HT1080 (cell line): ENCODE measurements at regions not wholly inside any gene's neighbourhood (a gene's known extent, or its start where the extent isn't known, plus 50 kb on each side); places are given as distances from the start of the nearest gene placed in this dataset.
"Not testable (repeated sequence)": the region's sequence is repeated elsewhere in the genome, so short reads cannot be mapped to it uniquely, and the experiment has no call there.

Source experiments
- DNase-seq: peaks from one replicate; pipeline ENCODE4 v3.0.0-alpha.2; 2015; ENCODE audit warnings: low read depth

DNA sequence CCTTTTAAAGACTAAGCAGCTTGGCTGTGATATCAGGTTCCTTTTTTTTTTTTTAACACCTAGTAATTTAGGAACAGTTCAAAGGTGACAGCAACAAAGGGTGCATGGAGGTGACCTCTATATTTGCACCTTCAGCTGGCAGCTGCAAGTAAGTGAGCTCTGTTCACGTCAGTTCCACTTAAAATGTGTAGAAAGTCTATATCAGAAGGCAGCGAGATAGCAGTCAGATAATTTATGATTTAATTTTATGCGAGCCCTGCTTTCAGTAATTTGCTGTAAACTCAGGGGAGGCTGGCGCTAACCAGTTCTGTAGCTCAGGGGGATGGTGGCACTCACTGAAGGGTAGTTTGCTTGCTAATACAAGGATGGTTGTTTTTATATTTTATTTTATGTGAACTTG lies 602.8 kb upstream of the MMS22L start:
- no peak for DNase-seq

DNA sequence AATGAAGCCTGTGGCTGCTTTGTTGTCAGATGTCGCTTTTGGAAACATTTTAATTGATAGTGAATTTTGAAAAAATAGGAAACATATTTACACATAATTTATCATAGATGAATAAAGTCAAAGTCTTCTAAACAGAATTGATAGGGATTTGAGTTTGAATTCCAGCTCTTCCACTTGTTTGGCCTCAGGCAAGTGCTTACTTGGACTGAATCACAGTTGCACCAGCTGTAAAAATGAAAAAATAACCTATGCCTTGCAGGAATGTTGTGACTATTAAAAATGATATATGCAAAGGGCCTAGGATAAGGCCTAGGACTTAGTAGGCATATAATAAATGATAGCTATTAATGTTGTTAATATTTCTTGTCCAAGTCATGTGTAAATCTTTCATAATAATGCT lies 618.5 kb upstream of the MMS22L start:
- no peak for DNase-seq

DNA sequence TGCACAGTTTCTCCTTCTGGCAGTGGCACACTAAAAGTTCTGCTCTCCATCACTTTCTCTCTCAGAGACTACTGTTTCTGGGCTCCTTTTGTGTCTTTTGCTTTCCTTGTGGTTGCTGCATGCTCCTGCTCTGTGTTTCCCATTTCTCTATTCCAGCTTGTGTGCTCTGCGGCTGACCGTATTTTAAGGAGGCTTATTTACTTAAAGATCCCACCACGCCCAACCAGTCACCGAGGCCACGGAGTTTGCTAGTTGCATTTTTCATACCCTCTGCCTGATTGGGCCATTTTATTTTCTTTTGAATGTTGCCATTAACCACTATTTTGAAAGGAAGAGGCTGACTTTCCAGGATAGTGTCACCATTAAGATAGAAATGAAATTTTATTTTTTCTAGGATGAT lies 626.4 kb upstream of the MMS22L start:
- DNase-seq: no peak

GRCh38 chr6:97913721-97914120 lies 630.7 kb upstream of the MMS22L start:
- no peak for DNase-seq

- no peak for DNase-seq
Measured at GRCh38 chr6:97914912-97915311, 631.9 kb upstream of the MMS22L start.

- no peak for DNase-seq
Measured at GRCh38 chr6:97915537-97915936, 632.5 kb upstream of the MMS22L start.

DNA sequence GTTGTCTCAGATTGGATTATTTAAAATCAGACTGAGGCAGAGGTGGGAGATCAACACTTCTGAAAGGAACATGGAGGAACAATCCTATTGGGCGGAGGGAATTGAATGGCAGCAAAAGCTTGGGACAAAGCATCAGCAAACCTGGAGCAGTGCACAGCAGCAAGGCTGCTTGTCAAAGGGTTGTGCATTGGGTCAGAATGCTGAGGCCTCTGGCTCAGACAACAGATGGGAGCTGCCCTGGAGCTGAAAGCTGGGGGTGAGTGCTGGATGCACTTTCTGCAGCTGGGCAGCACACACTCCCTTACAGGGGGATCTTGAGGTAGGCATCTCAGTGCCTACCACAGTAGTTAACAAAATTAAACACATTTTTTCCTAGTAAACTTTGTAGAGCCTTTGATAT lies 634.4 kb upstream of the MMS22L start:
- no peak for DNase-seq

- DNase-seq: no peak
Measured at GRCh38 chr6:97919046-97919445, 636.0 kb upstream of the MMS22L start.

- no peak for DNase-seq
Measured at GRCh38 chr6:97919631-97920030, 636.6 kb upstream of the MMS22L start.

DNA sequence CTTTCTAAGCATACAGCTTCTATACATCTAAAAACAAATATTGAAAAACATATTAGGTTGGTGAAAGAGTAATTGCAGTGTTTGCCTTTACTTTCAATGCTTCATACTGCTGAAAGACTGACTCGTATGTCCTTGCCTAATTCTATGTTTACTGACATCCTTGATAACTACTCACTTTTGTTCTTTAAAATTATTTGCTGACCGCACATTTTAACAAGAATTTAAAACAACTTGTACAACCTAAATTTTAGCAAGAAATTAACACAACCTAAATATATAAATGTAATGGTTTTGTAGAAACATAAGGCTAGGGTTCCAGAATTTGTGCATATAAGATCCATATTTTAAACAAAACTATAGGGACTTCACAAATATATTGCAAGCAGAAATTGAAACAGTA lies 640.2 kb upstream of the MMS22L start:
- no peak for DNase-seq

DNA sequence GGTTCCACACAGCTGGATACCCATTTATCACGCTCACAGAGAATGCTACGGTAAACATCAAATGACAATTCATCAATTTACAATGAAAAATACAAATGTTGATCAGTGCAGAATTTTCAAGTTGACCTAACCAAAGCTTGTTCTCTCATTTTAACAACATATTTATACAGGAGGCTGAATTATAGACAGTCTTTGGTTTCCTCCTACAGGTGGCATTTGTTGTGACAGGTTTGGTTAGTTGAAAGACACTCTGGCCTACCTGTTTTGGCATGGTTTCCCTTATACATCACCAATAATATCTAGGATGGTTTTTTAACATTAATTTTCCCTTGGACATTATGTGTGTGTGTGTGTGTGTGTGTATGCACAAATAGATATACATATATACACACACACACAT lies 642.5 kb upstream of the MMS22L start:
- no peak for DNase-seq

DNA sequence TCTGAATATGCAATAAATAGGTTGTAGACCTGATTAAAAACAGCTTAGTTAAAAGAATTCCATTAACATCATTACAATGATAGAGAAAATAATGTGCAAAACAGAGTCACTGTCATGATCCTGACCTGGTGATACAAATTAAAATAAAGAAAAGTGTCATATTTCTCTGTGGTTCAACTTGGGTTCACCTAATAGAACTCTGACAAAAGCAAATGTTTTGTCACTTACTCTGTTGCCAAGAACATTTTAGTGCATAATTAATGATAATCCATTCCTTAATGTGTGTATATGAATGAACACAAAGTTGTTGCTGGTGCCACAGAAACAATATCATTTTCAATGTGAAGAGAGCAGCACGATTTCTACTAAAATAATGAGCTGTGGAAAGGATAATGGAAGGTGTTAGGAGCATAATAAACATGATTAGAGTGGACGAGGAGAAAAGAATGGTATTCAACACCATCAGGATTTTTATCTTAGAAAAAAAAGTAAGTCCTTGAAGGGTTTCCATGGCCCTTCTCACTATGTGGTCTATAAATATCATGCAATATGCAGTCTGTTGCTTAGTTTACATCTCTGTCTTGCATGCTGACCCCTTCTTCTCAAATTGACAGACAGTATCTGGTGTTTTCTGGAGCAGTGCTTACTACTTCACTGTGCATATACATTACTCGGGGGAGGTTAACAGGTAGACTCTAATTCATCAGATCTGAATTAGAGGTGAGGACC lies 656.6 kb upstream of the MMS22L start:
- DNase-seq: no peak

GRCh38 chr6:97947841-97948240 lies 664.8 kb upstream of the MMS22L start:
- DNase-seq: peak; percentile 94

DNA sequence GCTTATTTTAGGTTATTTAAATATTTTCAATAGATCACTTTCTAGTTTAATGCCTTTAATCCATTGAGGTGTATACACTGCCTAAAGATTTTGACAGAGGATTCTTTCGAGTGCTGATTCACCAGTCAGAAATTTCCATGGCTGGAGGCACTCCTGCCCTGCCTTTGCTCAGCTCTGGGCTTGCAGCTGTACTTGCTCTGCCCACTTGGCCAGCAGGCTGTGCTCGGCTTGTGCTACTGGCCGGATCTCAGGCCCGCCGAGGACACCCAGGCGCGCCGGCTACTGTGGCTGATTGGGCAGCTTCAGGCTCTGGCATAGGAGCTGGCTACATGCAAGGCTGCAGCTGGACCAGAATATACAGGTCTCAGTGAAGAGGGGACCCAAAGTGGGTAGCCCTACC lies 675.1 kb upstream of the MMS22L start:
- DNase-seq: peak; percentile 54

GRCh38 chr6:97963193-97963592 lies 680.2 kb upstream of the MMS22L start:
- peak; percentile 59 for DNase-seq

DNA sequence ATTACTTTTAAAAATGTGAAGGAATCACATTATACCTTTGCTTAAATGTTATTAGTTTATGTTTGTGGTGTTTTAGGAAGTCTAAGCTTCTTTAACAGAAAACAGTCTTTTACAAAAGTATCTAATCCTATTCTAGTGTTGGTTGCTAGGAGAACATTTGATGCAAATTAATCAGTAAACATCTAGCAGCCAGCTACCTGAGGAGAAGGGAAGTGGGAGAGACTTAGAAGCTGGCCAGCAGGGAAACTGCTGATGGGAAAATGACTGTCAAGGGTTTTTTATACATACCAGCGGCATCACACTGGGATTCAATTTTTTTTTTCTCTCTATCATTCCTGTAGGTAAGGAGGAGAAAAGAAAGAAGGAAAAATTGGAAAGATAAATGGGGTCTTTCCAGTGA lies 686.0 kb upstream of the MMS22L start:
- DNase-seq: no peak

GRCh38 chr6:97977084-97977483 lies 694.1 kb upstream of the MMS22L start:
- DNase-seq: no peak

- DNase-seq: no peak
Measured at GRCh38 chr6:97978855-97979271, 695.8 kb upstream of the MMS22L start.

DNA sequence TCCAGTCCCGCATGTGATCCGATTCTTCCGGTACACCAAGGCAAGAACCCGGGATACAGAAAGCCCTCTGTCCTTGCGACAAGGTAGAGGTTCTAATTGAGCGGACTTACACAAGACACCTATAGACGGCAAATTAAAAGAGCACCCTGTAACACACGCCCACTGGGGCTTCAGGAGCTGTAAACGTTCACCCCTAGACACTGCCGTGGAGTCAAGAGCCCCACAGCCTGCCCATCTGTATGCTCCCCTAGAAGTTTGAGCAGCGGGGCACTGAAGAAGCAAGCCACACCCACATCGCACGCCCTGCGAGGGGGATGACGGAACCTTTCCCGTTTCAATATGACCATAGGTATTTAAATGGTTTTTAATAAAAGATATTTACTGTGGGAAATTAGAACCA lies 696.3 kb upstream of the MMS22L start:
- DNase-seq: not testable (repeated sequence)

DNA sequence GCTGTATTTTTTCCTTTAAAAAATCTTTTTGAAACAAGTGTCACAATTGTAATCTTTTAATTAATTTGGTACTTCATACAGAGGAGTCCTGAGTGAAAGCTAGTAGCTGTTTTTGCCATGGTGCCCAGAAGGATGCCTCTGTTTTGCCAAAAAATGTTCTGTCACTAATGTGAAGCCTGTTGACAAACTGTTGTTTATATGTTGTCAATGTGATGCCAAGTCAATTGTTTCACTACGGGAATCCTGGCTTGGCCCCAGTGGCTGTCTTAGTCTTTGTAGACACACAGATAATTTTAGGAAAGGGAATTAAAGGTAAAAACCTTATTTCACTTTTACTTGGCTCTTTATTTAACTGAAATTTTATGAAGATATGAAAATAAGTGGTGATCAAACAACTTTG lies 706.4 kb upstream of the MMS22L start:
- DNase-seq: no peak

DNA sequence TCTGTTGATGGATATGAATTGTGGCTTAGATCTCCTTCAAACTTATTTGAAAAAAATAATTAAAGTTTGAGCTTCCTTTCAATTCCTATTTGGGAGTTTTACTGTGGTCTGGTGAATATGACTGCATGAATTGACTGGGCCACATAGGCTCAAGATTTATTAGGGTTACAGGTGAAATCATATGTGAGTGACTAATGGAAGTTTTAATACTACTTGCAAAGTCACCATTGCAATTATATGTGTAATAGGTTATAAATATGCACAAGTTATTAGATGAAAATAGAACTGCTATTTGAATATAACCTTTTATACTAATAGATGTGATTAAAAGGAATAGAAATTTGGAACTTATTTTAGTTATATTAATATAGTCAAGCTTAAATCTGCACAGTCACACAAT lies 712.1 kb upstream of the MMS22L start:
- DNase-seq: no peak

DNA sequence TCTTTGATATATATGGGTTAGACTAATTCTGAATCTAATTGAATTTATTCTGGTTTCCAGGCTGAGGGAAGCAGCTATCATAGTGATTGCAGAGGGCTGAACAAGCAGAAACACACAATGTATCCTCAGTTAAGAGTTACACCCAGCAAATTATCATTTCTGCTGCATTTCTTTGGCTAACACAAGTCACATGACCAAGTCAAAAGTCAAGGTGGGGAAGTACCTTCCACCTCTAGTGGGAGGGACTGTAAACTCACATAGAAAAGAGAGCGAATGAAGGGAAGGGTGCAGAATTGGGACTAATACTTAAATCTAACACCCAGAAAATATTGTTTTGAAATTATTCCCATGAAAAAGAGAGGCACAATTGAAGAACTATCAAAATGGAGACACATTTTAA lies 719.7 kb upstream of the MMS22L start:
- DNase-seq: no peak

- DNase-seq: no peak
Measured at GRCh38 chr6:98014442-98015201, 731.6 kb upstream of the MMS22L start.
